SK-N-MC (cell line): ENCODE measurements at regions not wholly inside any gene's neighbourhood (a gene's known extent, or its start where the extent isn't known, plus 50 kb on each side); places are given as distances from the start of the nearest gene placed in this dataset.

Source experiments
- EZH2 ChIP-seq: fragments of 200-600 bp; sonication (generic); IDR thresholded peaks from one replicate; pipeline ENCODE4 v1.6.1; 2017; ENCODE audit warnings: antibody characterized with exemption
- FOXP2 ChIP-seq: optimal IDR thresholded peaks from 2 replicates; pipeline ENCODE3; 2011; ENCODE audit warnings: mild to moderate bottlenecking, moderate library complexity; ENCODE audit not compliant: insufficient read depth; ENCODE audit errors: extremely low read length, control extremely low read depth
- POLR2AphosphoS5 ChIP-seq: IDR thresholded peaks from 2 replicates; pipeline ENCODE4 v1.6.1; 2012; ENCODE audit warnings: mild to moderate bottlenecking, low read depth, low read length, borderline replicate concordance

DNA sequence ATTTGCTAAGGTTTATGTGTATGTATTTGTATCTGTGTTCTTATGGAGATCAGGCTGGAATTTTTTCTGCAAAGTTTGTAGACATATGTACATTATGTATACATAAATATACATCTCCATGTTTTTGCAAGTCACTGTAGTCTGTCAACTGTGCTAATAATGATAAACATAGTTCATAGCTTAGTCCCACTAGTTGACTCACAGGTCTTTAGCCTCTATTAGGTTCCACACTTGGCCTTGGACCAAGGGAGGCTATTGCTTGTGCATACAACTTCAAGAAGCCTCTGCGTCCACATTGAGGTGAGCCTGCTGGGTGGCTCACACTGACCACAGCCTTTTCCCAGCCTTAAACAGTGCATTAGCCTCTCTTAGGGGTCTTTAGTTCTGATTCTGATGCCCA lies 243.8 kb upstream of the PEX5L start:
- TF ChIP-seq POLR2AphosphoS5 (no peak), EZH2 (no peak), FOXP2 (no peak)
